ENCODE measurements at regions not wholly inside any gene's neighbourhood (a gene's known extent, or its start where the extent isn't known, plus 50 kb on each side); places are given as distances from the start of the nearest gene placed in this dataset.

- TF ChIP-seq CTCF (IDR thresholded peaks at IDR 0.05) (no peak), EP300 (IDR thresholded peaks at IDR 0.05) (no peak), POLR2A (IDR thresholded peaks at IDR 0.05; ENCODE audit: low read depth) (no peak), POLR2AphosphoS5 (IDR thresholded peaks at IDR 0.05) (no peak)
Measured at GRCh38 chr6:132053511-132053910, 102.3 kb upstream of the CCN2 start.

All from esophagus muscularis mucosa (tissue), 4 donors.